ENCODE measurements at regions not wholly inside any gene's neighbourhood (a gene's known extent, or its start where the extent isn't known, plus 50 kb on each side); places are given as distances from the start of the nearest gene placed in this dataset.

- Histone ChIP-seq H3K9me3 (peaks cover 0 to 9% (median 3%) of the 10 kb centered on the region in 4 donors), H3K36me3 (no peaks in the 10 kb centered on the region), H3K27me3 (no peaks in the 10 kb centered on the region), H3K27ac (peak overlapping the region in 3 of 5 donors; percentile 41 to 60 (median 58)), H3K4me3 (no peak overlapping the region), H3K4me1 (peaks cover 0 to 16% (median 3%) of the 10 kb centered on the region in 4 donors)
- DNase-seq, result peak in 1 of 2 donors; percentile 70
- WGBS, 5 donors, result 66 to 74% (median 71%) methylated on average over 9 of the region's 9 CpGs
- intact Hi-C loops (cut with DNase I; ENCODE audit: low total_unique reads), result no loop called here
- TF ChIP-seq CTCF (IDR thresholded peaks at IDR 0.05) (no peak), POLR2AphosphoS5 (IDR thresholded peaks at IDR 0.05) (no peak), EP300 (IDR thresholded peaks at IDR 0.05) (no peak), POLR2A (IDR thresholded peaks at IDR 0.05) (no peak)
Measured at GRCh38 chr5:4019009-4019769, 423.6 kb downstream of the IRX1 start.

GRCh38 chr5:4019841-4020240 is 424.2 kb downstream of the IRX1 start:
- WGBS, 5 donors, result 69 to 89% (median 76%) methylated on average over 6 of the region's 6 CpGs
- H3K4me3 ChIP-seq, result no peak overlapping the region
- H3K36me3 ChIP-seq, result no peaks in the 10 kb centered on the region
- H3K9me3 ChIP-seq, result peaks cover 0 to 9% (median 3%) of the 10 kb centered on the region in 4 donors
- intact Hi-C loops (cut with DNase I; ENCODE audit: low total_unique reads), result no loop called here
- no peaks in the 10 kb centered on the region for H3K27me3 ChIP-seq
- H3K4me1 ChIP-seq, result peaks cover 0 to 16% (median 3%) of the 10 kb centered on the region in 4 donors
- DNase-seq, result no peak
- TF ChIP-seq POLR2A (IDR thresholded peaks at IDR 0.05) (no peak), EP300 (IDR thresholded peaks at IDR 0.05) (no peak), POLR2AphosphoS5 (IDR thresholded peaks at IDR 0.05) (no peak), CTCF (IDR thresholded peaks at IDR 0.05) (no peak)
- peak overlapping the region in 3 of 5 donors; percentile 41 to 60 (median 58) for H3K27ac ChIP-seq

- TF ChIP-seq CTCF (IDR thresholded peaks at IDR 0.05), result no peak
- no peak for TF ChIP-seq POLR2A (IDR thresholded peaks at IDR 0.05)
- TF ChIP-seq EP300 (IDR thresholded peaks at IDR 0.05), result no peak
- no peak for TF ChIP-seq POLR2AphosphoS5 (IDR thresholded peaks at IDR 0.05)
- Histone ChIP-seq H3K4me3 (no peak overlapping the region), H3K27ac (peak overlapping the region in 2 of 5 donors; percentile 58 to 60), H3K9me3 (peaks cover 0 to 9% (median 3%) of the 10 kb centered on the region in 4 donors), H3K36me3 (no peaks in the 10 kb centered on the region), H3K4me1 (peaks cover 0 to 16% (median 3%) of the 10 kb centered on the region in 4 donors), H3K27me3 (no peaks in the 10 kb centered on the region)
- WGBS, 5 donors, result 19 to 38% (median 34%) methylated on average over 3 of the region's 3 CpGs
- intact Hi-C loops (cut with DNase I; ENCODE audit: low total_unique reads), result no loop called here
- DNase-seq, result no peak
Measured at GRCh38 chr5:4020400-4020799, 424.8 kb downstream of the IRX1 start.

GRCh38 chr5:4022056-4022670 is 426.5 kb downstream of the IRX1 start:
- Histone ChIP-seq H3K4me1 (peaks cover 0 to 16% (median 3%) of the 10 kb centered on the region in 4 donors), H3K27me3 (no peaks in the 10 kb centered on the region), H3K36me3 (no peaks in the 10 kb centered on the region), H3K27ac (no peak overlapping the region), H3K4me3 (no peak overlapping the region), H3K9me3 (peaks cover 0 to 13% (median 3%) of the 10 kb centered on the region in 4 donors)
- WGBS, 5 donors, result 80 to 88% (median 85%) methylated on average over 12 to 19 of the region's 19 CpGs
- no peak for TF ChIP-seq CTCF (IDR thresholded peaks at IDR 0.05)
- TF ChIP-seq POLR2AphosphoS5 (IDR thresholded peaks at IDR 0.05), result no peak
- intact Hi-C loops (cut with DNase I; ENCODE audit: low total_unique reads), result no loop called here
- no peak for DNase-seq
